ENCODE measurements at regions not wholly inside any gene's neighbourhood (a gene's known extent, or its start where the extent isn't known, plus 50 kb on each side); places are given as distances from the start of the nearest gene placed in this dataset.

DNA sequence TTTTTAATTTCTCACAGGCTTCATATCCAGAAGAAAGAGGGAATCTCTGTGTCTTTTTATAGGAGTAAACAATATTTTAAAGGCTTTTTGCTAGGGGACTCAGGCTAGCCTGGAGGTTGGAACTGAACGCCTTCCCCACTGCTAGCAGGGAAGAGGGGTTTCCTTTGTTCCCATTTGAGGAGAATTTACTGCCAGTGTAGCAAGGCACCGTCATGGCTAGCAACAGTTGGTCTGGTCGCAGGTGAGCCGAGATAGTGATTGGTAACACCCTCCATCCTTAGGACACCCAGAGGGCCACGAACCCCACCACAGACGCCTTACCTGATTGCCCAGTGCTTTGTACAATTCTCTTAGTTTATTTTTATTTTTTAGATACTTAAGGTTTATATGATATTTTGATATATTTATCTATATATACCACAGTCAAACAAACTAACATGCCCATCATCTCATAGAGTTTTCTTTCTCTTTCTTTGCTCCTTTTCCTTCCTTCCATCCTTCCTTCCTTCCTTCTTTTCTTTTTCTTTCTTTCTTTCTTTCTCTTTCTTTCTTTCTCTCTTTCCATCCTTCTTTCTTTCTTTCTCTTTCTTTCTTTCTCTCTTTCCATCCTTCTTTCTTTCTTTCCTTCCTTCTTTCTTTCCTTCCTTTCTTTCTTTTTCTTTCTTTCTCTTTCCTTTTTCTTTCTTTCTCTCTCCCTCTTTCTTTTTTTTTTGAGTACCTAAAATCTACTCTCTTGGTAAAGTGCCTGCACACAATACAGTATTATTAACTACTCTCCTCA is 219.0 kb upstream of the AKR1E2 start:
- no peak for TF ChIP-seq EGR1 (IDR thresholded peaks at IDR 0.05)
- TF ChIP-seq CEBPB (IDR thresholded peaks at IDR 0.05): no peak
- no peak for TF ChIP-seq EP300 (IDR thresholded peaks at IDR 0.05; ENCODE audit: borderline replicate concordance)
- no peak for TF ChIP-seq CREB1 (IDR thresholded peaks at IDR 0.05; ENCODE audit: low read depth)
- no peak for TF ChIP-seq RAD21 (IDR thresholded peaks at IDR 0.05; ENCODE audit: low read depth)

Measured in Ishikawa (cell line).